ENCODE measurements at regions not wholly inside any gene's neighbourhood (a gene's known extent, or its start where the extent isn't known, plus 50 kb on each side); places are given as distances from the start of the nearest gene placed in this dataset.

- no peak overlapping the region for H3K4me3 ChIP-seq (replicated peaks in 1 of 3; ENCODE audit: insufficient read depth in 1 of 3, low read depth in 1 of 3, low read length in 3 of 3)
- FAIRE-seq (no peak), DNase-seq (ENCODE audit: low read depth, low spot score) (no peak)
- POLR2A ChIA-PET: no interaction called here
- H3K9me3 ChIP-seq (replicated peaks; ENCODE audit: control insufficient read depth, insufficient read depth, low read length): no peaks in the 10 kb centered on the region
- no peak overlapping the region for H3K9ac ChIP-seq (replicated peaks; ENCODE audit: extremely low read depth, insufficient read depth, low read length)
- CTCF ChIA-PET: no interaction called here
- no peak overlapping the region for H2AFZ ChIP-seq (ENCODE audit: low read depth, low read length)
- H3K27me3 ChIP-seq (ENCODE audit: control insufficient read depth in 2 of 2, insufficient read depth in 2 of 2, low read length in 2 of 2): peaks cover 0 to 5% of the 10 kb centered on the region in 2 experiments
- no peaks in the 10 kb centered on the region for H3K36me3 ChIP-seq (ENCODE audit: control insufficient read depth in 2 of 2, extremely low read depth in 1 of 2, insufficient read depth in 2 of 2, low read length in 2 of 2)
- no peak for TF ChIP-seq EZH2 (IDR thresholded peaks at IDR 0.05; ENCODE audit: borderline replicate concordance, low read depth, low read length, severe bottlenecking)
- TF ChIP-seq GATA2 (IDR thresholded peaks at IDR 0.05; ENCODE audit: insufficient read depth, insufficient read length, low read depth, low read length): no peak
- no peak for TF ChIP-seq CTCF (IDR thresholded peaks at IDR 0.05; ENCODE audit: extremely low read depth in 1 of 2, insufficient read depth in 1 of 2, low read depth in 1 of 2, low read length in 2 of 2)
- TF ChIP-seq JUN (IDR thresholded peaks at IDR 0.05; ENCODE audit: borderline replicate concordance, insufficient read depth, insufficient read length, low read depth): no peak
- no peak for TF ChIP-seq POLR2A (IDR thresholded peaks at IDR 0.05; ENCODE audit: low read depth, low read length)
- TF ChIP-seq FOS (IDR thresholded peaks at IDR 0.05; ENCODE audit: borderline replicate concordance, insufficient read depth, low read length): no peak
- TF ChIP-seq MAX (IDR thresholded peaks at IDR 0.05; ENCODE audit: insufficient read depth, insufficient read length): no peak
- no peak for TF ChIP-seq POLR2AphosphoS5 (IDR thresholded peaks at IDR 0.05; ENCODE audit: insufficient read depth, low read depth, low read length)
- TF ChIP-seq MYC (IDR thresholded peaks at IDR 0.05; ENCODE audit: low read depth, low read length): no peak
- peaks cover 3% of the 10 kb centered on the region for H3K4me1 ChIP-seq (ENCODE audit: control insufficient read depth, extremely low read depth, insufficient read depth, low read length)
- no peaks in the 10 kb centered on the region for H4K20me1 ChIP-seq (replicated peaks; ENCODE audit: control insufficient read depth, extremely low read depth, insufficient read depth, low read length)
- no peak overlapping the region for H3K4me2 ChIP-seq (ENCODE audit: insufficient read depth, low read length)
- no peak overlapping the region for H3K27ac ChIP-seq (ENCODE audit: insufficient read depth, low read depth, low read length)
- intact Hi-C loops (cut with micrococcal nuclease) (no loop called here), dilution Hi-C loops (cut with MboI; ENCODE audit: extremely low pct_ligation_motif_present, low sequenced_read_pairs) (no loop called here)
- no TSS peak for BruUV-seq (replicated peaks)
- H3K79me2 ChIP-seq (ENCODE audit: control insufficient read depth, insufficient read depth, low read length): no peaks in the 10 kb centered on the region
- H3K9me1 ChIP-seq (replicated peaks; ENCODE audit: control insufficient read depth, extremely low read depth, insufficient read depth, low read length): no peaks in the 10 kb centered on the region
These were observed 342.3 kb upstream of the PROK2 start for GRCh38 chr3:72127224-72127612.

All from endothelial cell of umbilical vein (primary cell).